GM12878 (cell line): ENCODE measurements at regions not wholly inside any gene's neighbourhood (a gene's known extent, or its start where the extent isn't known, plus 50 kb on each side); places are given as distances from the start of the nearest gene placed in this dataset.

Experiments
- ATAC-seq: fragments of 200-7000 bp; cut with Tn5 transposase; 3 replicates; pipeline ENCODE4 v1.9.1; 2020; ENCODE audit warnings: mild to moderate bottlenecking, moderate library complexity
- BruUV-seq: library from RNA; stranded (reverse); fragments of 400-500 nt; replicated peaks from 2 replicates; lab custom pipeline; 2021; lab: Mats Ljungman, UMichigan
- CTCF ChIA-PET: fragments of 300-600 bp; sonication (Branson Sonifier 250); formaldehyde crosslinking; extraction: SDS; loops from one replicate; lab custom pipeline; 2021; ENCODE audit warnings: inconsistent platforms; lab: Yijun Ruan, JAX
- POLR2A ChIA-PET: fragments of 350-600 bp; formaldehyde crosslinking; extraction: SDS; loops from one replicate; lab custom pipeline; 2021; ENCODE audit warnings: inconsistent platforms; lab: Charles Lee
- RAD21 ChIA-PET: fragments of 300-600 bp; sonication (Branson Sonifier 250); formaldehyde crosslinking; loops from one replicate; lab custom pipeline; 2023; ENCODE audit warnings: antibody characterized with exemption; ENCODE audit not compliant: unreplicated experiment; lab: Charles Lee
- SMC1A ChIA-PET: fragments of 300-600 bp; sonication (Branson Sonifier 250); formaldehyde crosslinking; loops from one replicate; lab custom pipeline; 2023; ENCODE audit not compliant: unreplicated experiment, uncharacterized antibody; lab: Charles Lee
- DNase-seq: peaks from one replicate; pipeline ENCODE4 v3.0.0-alpha.2; 2011; ENCODE audit warnings: low read depth, low spot score
- FAIRE-seq: peaks from 3 replicates; lab custom pipeline; 2011; peaks lifted over from hg19 to GRCh38; lab: Jason Lieb, UNC
- H2AFZ ChIP-seq: 2 replicates; pipeline ENCODE4 v1.6.0; 2011; ENCODE audit warnings: low read depth, low read length, control low read depth; ENCODE audit not compliant: control insufficient read depth
- H3K27ac ChIP-seq: 2 replicates; pipeline ENCODE4 v1.5.1; 2011; ENCODE audit warnings: control low read depth; ENCODE audit not compliant: control insufficient read depth, insufficient read depth
- H3K27me3 ChIP-seq, 2 experiments: replicated peaks in 1 of 2; 2 replicates each; pipeline versions ENCODE4 v1.6.0 to v1.6.1; 2011; ENCODE audit warnings: low read length in 1 of 2; ENCODE audit not compliant: control insufficient read depth in 2 of 2, insufficient read depth in 2 of 2
- H3K36me3 ChIP-seq, 2 experiments: 2 replicates each; pipeline ENCODE4 v1.5.1; 2011; ENCODE audit warnings: low read length in 1 of 2; ENCODE audit not compliant: control insufficient read depth in 2 of 2, insufficient read depth in 2 of 2
- H3K4me1 ChIP-seq: 2 replicates; pipeline ENCODE4 v1.6.1; 2011; ENCODE audit warnings: mild to moderate bottlenecking, low read length, moderate library complexity, mixed read lengths; ENCODE audit not compliant: control insufficient read depth, insufficient read depth
- H3K4me2 ChIP-seq: 2 replicates; pipeline ENCODE4 v1.6.0; 2011; ENCODE audit warnings: control low read depth; ENCODE audit not compliant: control insufficient read depth, insufficient read depth
- H3K4me3 ChIP-seq: fragments of 200-600 bp; sonication (generic); 2 replicates; pipeline ENCODE4 v1.5.1; 2016
- H3K79me2 ChIP-seq: 2 replicates; pipeline ENCODE4 v1.6.0; 2011; ENCODE audit warnings: low read length; ENCODE audit not compliant: control insufficient read depth, insufficient read depth
- H3K9ac ChIP-seq: 2 replicates; pipeline ENCODE4 v1.8.0; 2011; ENCODE audit warnings: low read length, control low read depth, mixed read lengths; ENCODE audit not compliant: control insufficient read depth, insufficient read depth
- H3K9me3 ChIP-seq: replicated peaks from 3 replicates; pipeline ENCODE4 v1.5.1; 2011; ENCODE audit warnings: mild to moderate bottlenecking, low read length; ENCODE audit not compliant: control insufficient read depth, insufficient read depth
- H4K20me1 ChIP-seq: 2 replicates; pipeline ENCODE4 v1.6.0; 2011; ENCODE audit not compliant: control insufficient read depth, insufficient read depth
- ATF7 ChIP-seq: fragments of 450-650 bp; IDR thresholded peaks from 2 replicates; pipeline ENCODE4 v1.6.1; 2016; ENCODE audit warnings: low read depth, mild to moderate bottlenecking
- BCLAF1 ChIP-seq: fragments of 450-650 bp; IDR thresholded peaks from 2 replicates; pipeline ENCODE4 v1.6.1; 2017; ENCODE audit warnings: antibody characterized with exemption, mild to moderate bottlenecking, moderate library complexity
- BRCA1 ChIP-seq: IDR thresholded peaks from 2 replicates; pipeline ENCODE4 v1.6.1; 2011; ENCODE audit warnings: low read depth, low read length, improper control_type of control experiment
- CBX3 ChIP-seq: fragments of 200-600 bp; sonication (generic); IDR thresholded peaks from 2 replicates; pipeline ENCODE4 v1.6.1; 2016; ENCODE audit warnings: low read depth, borderline replicate concordance
- CTCF ChIP-seq, 3 experiments: IDR thresholded peaks in 2 of 3; conservative IDR thresholded peaks in 1 of 3; 2 replicates each; pipeline ENCODE4 v1.5.1; 2011; ENCODE audit warnings: low read depth in 3 of 3, low read length in 3 of 3, mild to moderate bottlenecking in 3 of 3, control low read depth in 2 of 3, moderate library complexity in 2 of 3, inconsistent platforms in 1 of 3, mixed read lengths in 1 of 3; ENCODE audit not compliant: control insufficient read depth in 2 of 3, insufficient read depth in 1 of 3; ENCODE audit errors: extremely low read depth in 1 of 3
- MTA2 ChIP-seq: fragments of 450-650 bp; IDR thresholded peaks from 2 replicates; pipeline ENCODE4 v1.6.1; 2016; ENCODE audit warnings: low read depth, mild to moderate bottlenecking, moderate library complexity
- MTA3 ChIP-seq: IDR thresholded peaks from 2 replicates; pipeline ENCODE4 v1.6.1; 2012; ENCODE audit warnings: low read length, inconsistent platforms, borderline replicate concordance
- MXI1 ChIP-seq: fragments of 150-350 bp; IDR thresholded peaks from 2 replicates; pipeline ENCODE4 v1.6.1; 2011; ENCODE audit warnings: low read depth, mild to moderate bottlenecking, inconsistent platforms, low read length, improper control_type of control experiment
- NFYA ChIP-seq: IDR thresholded peaks from 2 replicates; pipeline ENCODE4 v1.6.1; 2011; ENCODE audit warnings: low read depth, mild to moderate bottlenecking, low read length, improper control_type of control experiment, borderline replicate concordance
- SUPT20H ChIP-seq: IDR thresholded peaks from 2 replicates; pipeline ENCODE4 v1.6.1; 2011; ENCODE audit warnings: low read depth, mild to moderate bottlenecking, low read length, moderate library complexity, borderline replicate concordance; ENCODE audit not compliant: control insufficient read depth
- TBL1XR1 ChIP-seq: IDR thresholded peaks from 2 replicates; pipeline ENCODE4 v1.6.1; 2012; ENCODE audit warnings: low read depth, low read length, improper control_type of control experiment
- WRNIP1 ChIP-seq: IDR thresholded peaks from 2 replicates; pipeline ENCODE4 v1.6.1; 2011; ENCODE audit warnings: low read depth, low read length, improper control_type of control experiment, borderline replicate concordance
- WGBS: methylation state at CpG from one replicate; pipeline ENCODE4 v1.1.6; 2016; ENCODE audit warnings: low lambda C conversion rate; ENCODE audit not compliant: insufficient replicate concordance, insufficient coverage; ENCODE audit errors: missing lambda C conversion rate; 5-methylcytosine and 5-hydroxymethylcytosine counted together
- in situ Hi-C: fragments of 300-500 bp; cut with MboI; formaldehyde crosslinking; loops from 9 replicates; pipeline ENCODE4 v1.14.3; 2018; ENCODE audit warnings: mixed read lengths
- intact Hi-C: fragments of 100-400 bp; cut with micrococcal nuclease; formaldehyde crosslinking; loops from one replicate; pipeline ENCODE4 v1.14.2; 2022; ENCODE audit not compliant: unreplicated experiment
- TF ChIP-seq, protein P1 (sequence below): IDR thresholded peaks from 2 replicates; pipeline ENCODE4 v1.6.1; 2012; ENCODE audit warnings: mild to moderate bottlenecking, low read depth, low read length

DNA sequence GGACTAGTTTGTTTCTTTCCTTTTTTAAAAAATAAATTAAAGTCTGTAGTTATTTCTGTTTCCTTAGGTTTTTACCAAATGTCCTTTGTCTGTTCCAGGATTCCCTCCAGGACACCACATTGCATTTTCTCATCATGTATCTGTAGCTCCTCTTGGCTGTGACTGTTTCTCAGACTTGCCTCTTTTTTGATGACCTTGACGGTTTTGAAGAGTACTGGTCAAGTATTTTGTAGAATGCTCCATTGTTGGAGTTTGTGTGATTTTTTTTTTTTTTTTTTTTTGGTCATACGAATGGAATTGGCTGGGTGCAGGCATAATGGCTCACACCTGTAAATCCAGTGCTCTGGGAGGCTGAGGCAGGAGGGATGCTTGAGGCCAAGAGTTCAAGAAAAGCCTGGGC lies 127.1 kb upstream of the BMPER start (continued):
- TF ChIP-seq MTA2 (no peak), NFYA (no peak), BCLAF1 (no peak)

GRCh38 chr7:33779216-33779615 lies 126.1 kb upstream of the BMPER start:
- Histone ChIP-seq H3K9me3 (no peaks in the 10 kb centered on the region), H3K4me1 (no peaks in the 10 kb centered on the region), H3K9ac (no peak overlapping the region), H2AFZ (no peak overlapping the region), H3K36me3 (no peaks in the 10 kb centered on the region), H3K4me2 (no peak overlapping the region)
- ChIA-PET SMC1A (interaction anchor here (0.6 kb wide), 1 partner anchor 309 kb away, joined by 3 read pairs; no protein-coding TSS in a partner anchor), CTCF (interaction anchor here (1.3 kb wide), 1 partner anchor 21 kb away, joined by 3 read pairs; no protein-coding TSS in a partner anchor), POLR2A (no interaction called here)
- in situ Hi-C loops: no loop called here
- no peak for DNase-seq
- TF ChIP-seq MTA3 (no peak), MXI1 (no peak), TBL1XR1 (no peak), CTCF (IDR thresholded peaks at IDR 0.05 in 2 of 3, conservative IDR thresholded peaks at IDR 0.05 in 1 of 3; ENCODE audit: control insufficient read depth in 2 of 3, extremely low read depth in 1 of 3, insufficient read depth in 1 of 3, low read depth in 3 of 3, low read length in 3 of 3) (no peak), ATF7 (no peak), WRNIP1 (no peak), CBX3 (no peak), BRCA1 (no peak), SUPT20H (no peak)
- TF ChIP-seq, protein P1, sequence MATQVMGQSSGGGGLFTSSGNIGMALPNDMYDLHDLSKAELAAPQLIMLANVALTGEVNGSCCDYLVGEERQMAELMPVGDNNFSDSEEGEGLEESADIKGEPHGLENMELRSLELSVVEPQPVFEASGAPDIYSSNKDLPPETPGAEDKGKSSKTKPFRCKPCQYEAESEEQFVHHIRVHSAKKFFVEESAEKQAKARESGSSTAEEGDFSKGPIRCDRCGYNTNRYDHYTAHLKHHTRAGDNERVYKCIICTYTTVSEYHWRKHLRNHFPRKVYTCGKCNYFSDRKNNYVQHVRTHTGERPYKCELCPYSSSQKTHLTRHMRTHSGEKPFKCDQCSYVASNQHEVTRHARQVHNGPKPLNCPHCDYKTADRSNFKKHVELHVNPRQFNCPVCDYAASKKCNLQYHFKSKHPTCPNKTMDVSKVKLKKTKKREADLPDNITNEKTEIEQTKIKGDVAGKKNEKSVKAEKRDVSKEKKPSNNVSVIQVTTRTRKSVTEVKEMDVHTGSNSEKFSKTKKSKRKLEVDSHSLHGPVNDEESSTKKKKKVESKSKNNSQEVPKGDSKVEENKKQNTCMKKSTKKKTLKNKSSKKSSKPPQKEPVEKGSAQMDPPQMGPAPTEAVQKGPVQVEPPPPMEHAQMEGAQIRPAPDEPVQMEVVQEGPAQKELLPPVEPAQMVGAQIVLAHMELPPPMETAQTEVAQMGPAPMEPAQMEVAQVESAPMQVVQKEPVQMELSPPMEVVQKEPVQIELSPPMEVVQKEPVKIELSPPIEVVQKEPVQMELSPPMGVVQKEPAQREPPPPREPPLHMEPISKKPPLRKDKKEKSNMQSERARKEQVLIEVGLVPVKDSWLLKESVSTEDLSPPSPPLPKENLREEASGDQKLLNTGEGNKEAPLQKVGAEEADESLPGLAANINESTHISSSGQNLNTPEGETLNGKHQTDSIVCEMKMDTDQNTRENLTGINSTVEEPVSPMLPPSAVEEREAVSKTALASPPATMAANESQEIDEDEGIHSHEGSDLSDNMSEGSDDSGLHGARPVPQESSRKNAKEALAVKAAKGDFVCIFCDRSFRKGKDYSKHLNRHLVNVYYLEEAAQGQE: no peak
- TF ChIP-seq, all 136 proteins: peak for 0
- no peaks in the 10 kb centered on the region for H3K79me2 ChIP-seq
- no TSS peak for BruUV-seq
- 34% methylated on average over 5 of the region's 5 CpGs for WGBS
- H3K27me3 ChIP-seq: no peaks in the 10 kb centered on the region
- no peak overlapping the region for H3K4me3 ChIP-seq
- H4K20me1 ChIP-seq: no peaks in the 10 kb centered on the region
- RAD21 ChIA-PET: no interaction called here
- intact Hi-C loops: no loop called here
- no peak for FAIRE-seq
- no peak for ATAC-seq
- no peak overlapping the region for H3K27ac ChIP-seq
